GM12878 (cell line): ENCODE measurements at regions not wholly inside any gene's neighbourhood (a gene's known extent, or its start where the extent isn't known, plus 50 kb on each side); places are given as distances from the start of the nearest gene placed in this dataset.
"Not testable (repeated sequence)": the region's sequence is repeated elsewhere in the genome, so short reads cannot be mapped to it uniquely, and the experiment has no call there.

Source experiments
- ATF2 ChIP-seq: IDR thresholded peaks from 2 replicates; pipeline ENCODE4 v1.6.1; 2012; ENCODE audit warnings: low read length, inconsistent platforms
- BRCA1 ChIP-seq: IDR thresholded peaks from 2 replicates; pipeline ENCODE4 v1.6.1; 2011; ENCODE audit warnings: low read depth, low read length, improper control_type of control experiment
- CEBPB ChIP-seq, 2 experiments: fragments of 150-350 bp in 1 of 2; IDR thresholded peaks; 2 replicates each; pipeline ENCODE4 v1.6.1; 2012 to 2014; ENCODE audit warnings: low read depth in 2 of 2, low read length in 2 of 2, borderline replicate concordance in 1 of 2, inconsistent platforms in 1 of 2
- CTCF ChIP-seq, 3 experiments: IDR thresholded peaks in 2 of 3; conservative IDR thresholded peaks in 1 of 3; 2 replicates each; pipeline ENCODE4 v1.5.1; 2011; ENCODE audit warnings: low read depth in 3 of 3, low read length in 3 of 3, mild to moderate bottlenecking in 3 of 3, control low read depth in 2 of 3, moderate library complexity in 2 of 3, inconsistent platforms in 1 of 3, mixed read lengths in 1 of 3; ENCODE audit not compliant: control insufficient read depth in 2 of 3, insufficient read depth in 1 of 3; ENCODE audit errors: extremely low read depth in 1 of 3
- HCFC1 ChIP-seq: fragments of 150-350 bp; IDR thresholded peaks from 2 replicates; pipeline ENCODE4 v1.6.1; 2014; ENCODE audit warnings: low read length
- HDAC6 ChIP-seq: fragments of 200-600 bp; sonication (generic); IDR thresholded peaks from one replicate; pipeline ENCODE4 v1.8.0; 2017; ENCODE audit warnings: antibody characterized with exemption; ENCODE audit not compliant: unreplicated experiment
- MEF2B ChIP-seq: fragments of 450-650 bp; IDR thresholded peaks from 2 replicates; pipeline ENCODE4 v1.6.1; 2018; ENCODE audit warnings: mild to moderate bottlenecking, moderate library complexity; ENCODE audit not compliant: partially characterized antibody, poor library complexity, severe bottlenecking
- RUNX3 ChIP-seq: IDR thresholded peaks from 2 replicates; pipeline ENCODE4 v1.6.1; 2012; ENCODE audit warnings: low read length, inconsistent platforms
- SP1 ChIP-seq: IDR thresholded peaks from one replicate; pipeline ENCODE4 v1.6.1; 2011; ENCODE audit warnings: low read depth, low read length
- TCF3 ChIP-seq: IDR thresholded peaks from 2 replicates; pipeline ENCODE4 v1.6.1; 2012; ENCODE audit warnings: low read depth, mild to moderate bottlenecking, low read length, borderline replicate concordance; ENCODE audit not compliant: insufficient read depth
- USF1 ChIP-seq: IDR thresholded peaks from 2 replicates; pipeline ENCODE4 v1.6.1; 2011; ENCODE audit warnings: borderline replicate concordance, low read depth, mild to moderate bottlenecking, moderate library complexity, mixed read lengths, low read length; ENCODE audit not compliant: insufficient read depth; ENCODE audit errors: extremely low read length
- ZZZ3 ChIP-seq: IDR thresholded peaks from 2 replicates; pipeline ENCODE4 v1.6.1; 2011; ENCODE audit warnings: low read depth; ENCODE audit not compliant: control insufficient read depth, insufficient read length
- TF ChIP-seq, protein P1 (sequence below): IDR thresholded peaks from 2 replicates; pipeline ENCODE4 v1.6.1; 2011; ENCODE audit warnings: low read depth, low read length, improper control_type of control experiment, borderline replicate concordance

DNA sequence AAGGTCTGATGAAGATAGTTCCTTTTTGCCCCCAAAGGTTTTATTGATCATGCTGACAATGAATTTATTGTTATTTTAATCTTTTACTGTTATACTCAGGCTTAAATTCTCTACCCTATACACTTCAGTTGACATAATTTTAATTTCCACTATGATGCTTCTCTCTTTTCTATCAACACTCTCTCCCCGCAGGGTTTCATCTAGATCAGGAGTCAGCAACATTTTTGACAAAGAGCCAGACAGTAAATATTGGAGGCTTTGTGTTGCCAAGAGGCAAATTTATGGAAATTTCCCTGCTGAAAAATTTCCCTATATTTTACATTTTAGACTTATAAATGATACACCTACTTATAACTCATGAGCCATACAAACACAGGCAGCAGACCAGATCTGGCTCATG, 524.0 kb upstream of the ZNF337 start:
- TF ChIP-seq SP1; ZZZ3; TCF3; HCFC1; CEBPB (IDR thresholded peaks at IDR 0.05; ENCODE audit: borderline replicate concordance in 1 of 2, low read depth in 2 of 2, low read length in 2 of 2); RUNX3; ATF2; BRCA1; USF1; MEF2B; CTCF (IDR thresholded peaks at IDR 0.05 in 2 of 3, conservative IDR thresholded peaks at IDR 0.05 in 1 of 3; ENCODE audit: control insufficient read depth in 2 of 3, extremely low read depth in 1 of 3, insufficient read depth in 1 of 3, low read depth in 3 of 3, low read length in 3 of 3); HDAC6: not testable (repeated sequence)
- TF ChIP-seq, protein P1, sequence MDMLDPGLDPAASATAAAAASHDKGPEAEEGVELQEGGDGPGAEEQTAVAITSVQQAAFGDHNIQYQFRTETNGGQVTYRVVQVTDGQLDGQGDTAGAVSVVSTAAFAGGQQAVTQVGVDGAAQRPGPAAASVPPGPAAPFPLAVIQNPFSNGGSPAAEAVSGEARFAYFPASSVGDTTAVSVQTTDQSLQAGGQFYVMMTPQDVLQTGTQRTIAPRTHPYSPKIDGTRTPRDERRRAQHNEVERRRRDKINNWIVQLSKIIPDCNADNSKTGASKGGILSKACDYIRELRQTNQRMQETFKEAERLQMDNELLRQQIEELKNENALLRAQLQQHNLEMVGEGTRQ: not testable (repeated sequence)
